NCI-H524 (cell line): ENCODE measurements at regions not wholly inside any gene's neighbourhood (a gene's known extent, or its start where the extent isn't known, plus 50 kb on each side); places are given as distances from the start of the nearest gene placed in this dataset.
"Not testable (repeated sequence)": the region's sequence is repeated elsewhere in the genome, so short reads cannot be mapped to it uniquely, and the experiment has no call there.

Source experiments
- DNase-seq, 2 experiments: peaks; one replicate each; lab custom pipeline; 2025; lab: John Stamatoyannopoulos, UW

- peak in 1 of 2 experiments; percentile 42 for DNase-seq
Observed at GRCh38 chr5:120817044-120817985, 353.2 kb downstream of the PRR16 start.

- DNase-seq, result no peak
Observed at GRCh38 chr5:120818128-120818527, 354.0 kb downstream of the PRR16 start.

GRCh38 chr5:120823328-120823727 lies 359.2 kb downstream of the PRR16 start:
- peak in 1 of 2 experiments; percentile 30 for DNase-seq

GRCh38 chr5:120831646-120832045 lies 367.5 kb downstream of the PRR16 start:
- DNase-seq, result not testable (repeated sequence)

- no peak for DNase-seq
Observed at GRCh38 chr5:120841830-120842229, 377.7 kb downstream of the PRR16 start.

GRCh38 chr5:120843390-120843980 lies 379.4 kb downstream of the PRR16 start:
- DNase-seq, result peak in 1 of 2 experiments; percentile 64

- peak in 1 of 2 experiments; percentile 23 for DNase-seq
Observed at GRCh38 chr5:120848883-120849282, 384.8 kb downstream of the PRR16 start.

- no peak for DNase-seq
Observed at GRCh38 chr5:120852222-120852860, 388.2 kb downstream of the PRR16 start.

GRCh38 chr5:120866997-120867396 lies 402.9 kb downstream of the PRR16 start:
- DNase-seq, result no peak

GRCh38 chr5:120869831-120870230 lies 405.7 kb downstream of the PRR16 start:
- no peak for DNase-seq

- DNase-seq, result no peak
Observed at GRCh38 chr5:120872297-120872696, 408.2 kb downstream of the PRR16 start.

- no peak for DNase-seq
Observed at GRCh38 chr5:120873083-120873482, 409.0 kb downstream of the PRR16 start.

- no peak for DNase-seq
Observed at GRCh38 chr5:120874081-120874862, 410.2 kb downstream of the PRR16 start.

- no peak for DNase-seq
Observed at GRCh38 chr5:120882038-120882775, 418.1 kb downstream of the PRR16 start.

GRCh38 chr5:120886351-120886860 lies 422.3 kb downstream of the PRR16 start:
- DNase-seq, result no peak

GRCh38 chr5:120895660-120896059 lies 431.6 kb downstream of the PRR16 start:
- peak; percentile 66 to 86 for DNase-seq

GRCh38 chr5:120901199-120901598 lies 437.1 kb downstream of the PRR16 start:
- no peak for DNase-seq

- DNase-seq, result no peak
Observed at GRCh38 chr5:120907953-120908352, 443.9 kb downstream of the PRR16 start.

- DNase-seq, result no peak
Observed at GRCh38 chr5:120910629-120911028, 446.5 kb downstream of the PRR16 start.

- no peak for DNase-seq
Observed at GRCh38 chr5:120913396-120913795, 449.3 kb downstream of the PRR16 start.

GRCh38 chr5:120917214-120917758 lies 453.2 kb downstream of the PRR16 start:
- DNase-seq, result no peak
